ENCODE measurements at regions not wholly inside any gene's neighbourhood (a gene's known extent, or its start where the extent isn't known, plus 50 kb on each side); places are given as distances from the start of the nearest gene placed in this dataset.

DNA sequence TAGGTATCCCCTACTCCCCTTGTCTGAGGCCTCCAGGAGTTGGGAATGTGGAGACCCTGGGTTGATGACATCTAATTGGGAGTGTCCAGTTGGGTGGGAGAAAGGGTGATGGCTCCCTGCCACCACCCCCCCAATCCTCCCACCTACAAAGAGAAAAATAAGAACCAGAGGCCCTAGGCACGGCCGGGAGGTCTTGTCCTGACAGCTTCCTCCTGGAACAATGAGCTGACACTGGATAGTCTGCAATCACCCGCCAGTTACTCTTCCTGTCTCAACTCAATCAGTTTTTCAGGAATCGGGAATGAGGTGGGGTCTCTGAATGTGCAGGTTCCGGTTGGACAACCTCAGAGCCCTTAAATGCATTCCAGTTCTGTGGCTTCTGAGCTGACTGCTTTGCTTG lies 129.9 kb upstream of the MRPS22 start:
- ChIA-PET CTCF (no interaction called here), POLR2A (no interaction called here)
- Mint-ChIP-seq H3K9me3 (peaks cover 12% of the 10 kb centered on the region), H3K4me3 (no peak overlapping the region), H3K36me3 (no peaks in the 10 kb centered on the region), H3K27me3 (ENCODE audit: low read depth) (peaks cover 10% of the 10 kb centered on the region), H3K4me1 (no peaks in the 10 kb centered on the region), H3K27ac (no peak overlapping the region)
- no peak for ATAC-seq
- DNase-seq (ENCODE audit: low spot score) = no peak
- TF ChIP-seq NR3C1 (CRISPR knock-in tag; conservative IDR thresholded peaks at IDR 0.05; ENCODE audit: low read depth) (no peak), NFE2L1 (CRISPR knock-in tag; IDR thresholded peaks at IDR 0.05) (no peak), NFATC4 (CRISPR knock-in tag; IDR thresholded peaks at IDR 0.05) (no peak), ERG (CRISPR knock-in tag; IDR thresholded peaks at IDR 0.05) (no peak), ZNF423 (CRISPR knock-in tag; IDR thresholded peaks at IDR 0.05) (no peak), SOX15 (CRISPR knock-in tag; IDR thresholded peaks at IDR 0.05) (no peak), PRRX2 (CRISPR knock-in tag; IDR thresholded peaks at IDR 0.05) (no peak), JUN (CRISPR knock-in tag; IDR thresholded peaks at IDR 0.05) (no peak), IRF2 (CRISPR knock-in tag; IDR thresholded peaks at IDR 0.05; ENCODE audit: borderline replicate concordance, low read depth) (no peak), HMGXB4 (CRISPR knock-in tag; IDR thresholded peaks at IDR 0.05) (no peak), OVOL2 (CRISPR knock-in tag; IDR thresholded peaks at IDR 0.05; ENCODE audit: borderline replicate concordance) (no peak)
- TF ChIP-seq, protein P1, sequence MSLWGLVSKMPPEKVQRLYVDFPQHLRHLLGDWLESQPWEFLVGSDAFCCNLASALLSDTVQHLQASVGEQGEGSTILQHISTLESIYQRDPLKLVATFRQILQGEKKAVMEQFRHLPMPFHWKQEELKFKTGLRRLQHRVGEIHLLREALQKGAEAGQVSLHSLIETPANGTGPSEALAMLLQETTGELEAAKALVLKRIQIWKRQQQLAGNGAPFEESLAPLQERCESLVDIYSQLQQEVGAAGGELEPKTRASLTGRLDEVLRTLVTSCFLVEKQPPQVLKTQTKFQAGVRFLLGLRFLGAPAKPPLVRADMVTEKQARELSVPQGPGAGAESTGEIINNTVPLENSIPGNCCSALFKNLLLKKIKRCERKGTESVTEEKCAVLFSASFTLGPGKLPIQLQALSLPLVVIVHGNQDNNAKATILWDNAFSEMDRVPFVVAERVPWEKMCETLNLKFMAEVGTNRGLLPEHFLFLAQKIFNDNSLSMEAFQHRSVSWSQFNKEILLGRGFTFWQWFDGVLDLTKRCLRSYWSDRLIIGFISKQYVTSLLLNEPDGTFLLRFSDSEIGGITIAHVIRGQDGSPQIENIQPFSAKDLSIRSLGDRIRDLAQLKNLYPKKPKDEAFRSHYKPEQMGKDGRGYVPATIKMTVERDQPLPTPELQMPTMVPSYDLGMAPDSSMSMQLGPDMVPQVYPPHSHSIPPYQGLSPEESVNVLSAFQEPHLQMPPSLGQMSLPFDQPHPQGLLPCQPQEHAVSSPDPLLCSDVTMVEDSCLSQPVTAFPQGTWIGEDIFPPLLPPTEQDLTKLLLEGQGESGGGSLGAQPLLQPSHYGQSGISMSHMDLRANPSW (CRISPR knock-in tag; conservative IDR thresholded peaks at IDR 0.05; ENCODE audit: low read depth) = no peak
- TF ChIP-seq, protein P2, sequence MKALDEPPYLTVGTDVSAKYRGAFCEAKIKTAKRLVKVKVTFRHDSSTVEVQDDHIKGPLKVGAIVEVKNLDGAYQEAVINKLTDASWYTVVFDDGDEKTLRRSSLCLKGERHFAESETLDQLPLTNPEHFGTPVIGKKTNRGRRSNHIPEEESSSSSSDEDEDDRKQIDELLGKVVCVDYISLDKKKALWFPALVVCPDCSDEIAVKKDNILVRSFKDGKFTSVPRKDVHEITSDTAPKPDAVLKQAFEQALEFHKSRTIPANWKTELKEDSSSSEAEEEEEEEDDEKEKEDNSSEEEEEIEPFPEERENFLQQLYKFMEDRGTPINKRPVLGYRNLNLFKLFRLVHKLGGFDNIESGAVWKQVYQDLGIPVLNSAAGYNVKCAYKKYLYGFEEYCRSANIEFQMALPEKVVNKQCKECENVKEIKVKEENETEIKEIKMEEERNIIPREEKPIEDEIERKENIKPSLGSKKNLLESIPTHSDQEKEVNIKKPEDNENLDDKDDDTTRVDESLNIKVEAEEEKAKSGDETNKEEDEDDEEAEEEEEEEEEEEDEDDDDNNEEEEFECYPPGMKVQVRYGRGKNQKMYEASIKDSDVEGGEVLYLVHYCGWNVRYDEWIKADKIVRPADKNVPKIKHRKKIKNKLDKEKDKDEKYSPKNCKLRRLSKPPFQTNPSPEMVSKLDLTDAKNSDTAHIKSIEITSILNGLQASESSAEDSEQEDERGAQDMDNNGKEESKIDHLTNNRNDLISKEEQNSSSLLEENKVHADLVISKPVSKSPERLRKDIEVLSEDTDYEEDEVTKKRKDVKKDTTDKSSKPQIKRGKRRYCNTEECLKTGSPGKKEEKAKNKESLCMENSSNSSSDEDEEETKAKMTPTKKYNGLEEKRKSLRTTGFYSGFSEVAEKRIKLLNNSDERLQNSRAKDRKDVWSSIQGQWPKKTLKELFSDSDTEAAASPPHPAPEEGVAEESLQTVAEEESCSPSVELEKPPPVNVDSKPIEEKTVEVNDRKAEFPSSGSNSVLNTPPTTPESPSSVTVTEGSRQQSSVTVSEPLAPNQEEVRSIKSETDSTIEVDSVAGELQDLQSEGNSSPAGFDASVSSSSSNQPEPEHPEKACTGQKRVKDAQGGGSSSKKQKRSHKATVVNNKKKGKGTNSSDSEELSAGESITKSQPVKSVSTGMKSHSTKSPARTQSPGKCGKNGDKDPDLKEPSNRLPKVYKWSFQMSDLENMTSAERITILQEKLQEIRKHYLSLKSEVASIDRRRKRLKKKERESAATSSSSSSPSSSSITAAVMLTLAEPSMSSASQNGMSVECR (CRISPR knock-in tag; IDR thresholded peaks at IDR 0.05; ENCODE audit: borderline replicate concordance) = no peak
- TF ChIP-seq, protein P3, sequence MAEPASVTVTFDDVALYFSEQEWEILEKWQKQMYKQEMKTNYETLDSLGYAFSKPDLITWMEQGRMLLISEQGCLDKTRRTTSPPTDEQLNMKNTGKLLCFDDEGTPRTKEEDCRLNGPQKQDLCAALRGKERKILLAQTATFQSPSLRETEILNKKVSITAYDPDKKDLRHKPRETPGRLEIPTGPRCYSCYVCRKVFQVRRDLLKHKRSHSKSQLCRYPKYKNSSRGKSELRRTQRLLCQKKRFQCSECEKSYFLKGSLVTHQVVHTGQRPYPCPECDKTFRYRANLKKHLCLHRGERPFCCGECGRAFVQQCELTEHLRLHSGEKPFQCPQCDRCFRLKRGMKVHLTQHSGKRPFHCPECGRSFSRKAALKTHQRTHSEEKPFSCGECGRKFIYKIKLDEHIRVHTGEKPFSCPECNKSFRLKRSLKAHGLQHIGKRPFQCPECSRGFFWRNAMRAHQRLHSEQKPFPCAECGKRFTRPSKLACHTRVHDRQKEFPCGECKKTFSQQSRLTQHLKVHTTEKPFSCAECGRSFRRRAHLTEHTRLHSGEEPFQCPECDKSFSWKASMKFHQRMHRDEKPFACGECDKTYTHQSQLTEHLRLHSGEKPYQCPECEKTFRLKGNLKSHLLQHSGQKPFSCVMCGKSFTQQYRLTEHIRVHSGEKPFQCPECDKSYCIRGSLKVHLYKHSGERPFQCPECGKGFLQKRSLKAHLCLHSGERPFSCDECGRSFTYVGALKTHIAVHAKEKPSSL (CRISPR knock-in tag; conservative IDR thresholded peaks at IDR 0.05) = no peak
- TF ChIP-seq, protein P4, sequence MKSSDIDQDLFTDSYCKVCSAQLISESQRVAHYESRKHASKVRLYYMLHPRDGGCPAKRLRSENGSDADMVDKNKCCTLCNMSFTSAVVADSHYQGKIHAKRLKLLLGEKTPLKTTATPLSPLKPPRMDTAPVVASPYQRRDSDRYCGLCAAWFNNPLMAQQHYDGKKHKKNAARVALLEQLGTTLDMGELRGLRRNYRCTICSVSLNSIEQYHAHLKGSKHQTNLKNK (CRISPR knock-in tag; IDR thresholded peaks at IDR 0.05) = no peak

All from WTC11 (cell line).